ENCODE measurements at regions not wholly inside any gene's neighbourhood (a gene's known extent, or its start where the extent isn't known, plus 50 kb on each side); places are given as distances from the start of the nearest gene placed in this dataset.
"Not testable (repeated sequence)": the region's sequence is repeated elsewhere in the genome, so short reads cannot be mapped to it uniquely, and the experiment has no call there.

GRCh38 chr7:155232911-155233310 is 64.8 kb upstream of the INSIG1 start:
- TF ChIP-seq, protein P1, sequence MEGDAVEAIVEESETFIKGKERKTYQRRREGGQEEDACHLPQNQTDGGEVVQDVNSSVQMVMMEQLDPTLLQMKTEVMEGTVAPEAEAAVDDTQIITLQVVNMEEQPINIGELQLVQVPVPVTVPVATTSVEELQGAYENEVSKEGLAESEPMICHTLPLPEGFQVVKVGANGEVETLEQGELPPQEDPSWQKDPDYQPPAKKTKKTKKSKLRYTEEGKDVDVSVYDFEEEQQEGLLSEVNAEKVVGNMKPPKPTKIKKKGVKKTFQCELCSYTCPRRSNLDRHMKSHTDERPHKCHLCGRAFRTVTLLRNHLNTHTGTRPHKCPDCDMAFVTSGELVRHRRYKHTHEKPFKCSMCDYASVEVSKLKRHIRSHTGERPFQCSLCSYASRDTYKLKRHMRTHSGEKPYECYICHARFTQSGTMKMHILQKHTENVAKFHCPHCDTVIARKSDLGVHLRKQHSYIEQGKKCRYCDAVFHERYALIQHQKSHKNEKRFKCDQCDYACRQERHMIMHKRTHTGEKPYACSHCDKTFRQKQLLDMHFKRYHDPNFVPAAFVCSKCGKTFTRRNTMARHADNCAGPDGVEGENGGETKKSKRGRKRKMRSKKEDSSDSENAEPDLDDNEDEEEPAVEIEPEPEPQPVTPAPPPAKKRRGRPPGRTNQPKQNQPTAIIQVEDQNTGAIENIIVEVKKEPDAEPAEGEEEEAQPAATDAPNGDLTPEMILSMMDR (IDR thresholded peaks at IDR 0.05; ENCODE audit: extremely low read depth, missing control alignments), result no peak
- DNase-seq (ENCODE audit: low spot score), result no peak

GRCh38 chr7:155233311-155234157 is 64.1 kb upstream of the INSIG1 start:
- DNase-seq (ENCODE audit: low spot score), result no peak

DNA sequence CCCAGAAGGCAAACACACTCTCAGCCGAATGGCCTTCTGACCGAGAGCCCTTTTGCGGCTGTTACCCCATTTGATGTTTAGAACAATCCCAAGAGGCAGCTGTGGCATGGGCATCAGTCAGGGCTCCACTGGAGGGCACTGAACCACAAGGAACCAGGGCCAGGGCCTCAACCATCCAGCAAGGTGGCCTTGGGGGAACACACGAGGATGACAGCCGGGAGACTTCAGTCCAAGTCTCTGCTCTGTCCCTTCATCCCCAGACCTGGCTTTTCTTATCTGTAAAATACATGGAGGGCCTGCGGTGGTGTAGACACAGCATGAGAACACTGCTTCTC is 63.6 kb upstream of the INSIG1 start:
- TF ChIP-seq, protein P1 (IDR thresholded peaks at IDR 0.05; ENCODE audit: extremely low read depth, missing control alignments), result no peak
- no peak for DNase-seq (ENCODE audit: low spot score)

More at GRCh38 chr7:155233311-155234157, 64.1 kb upstream of the INSIG1 start:
- TF ChIP-seq, protein P1 (IDR thresholded peaks at IDR 0.05; ENCODE audit: extremely low read depth, missing control alignments), result no peak

DNA sequence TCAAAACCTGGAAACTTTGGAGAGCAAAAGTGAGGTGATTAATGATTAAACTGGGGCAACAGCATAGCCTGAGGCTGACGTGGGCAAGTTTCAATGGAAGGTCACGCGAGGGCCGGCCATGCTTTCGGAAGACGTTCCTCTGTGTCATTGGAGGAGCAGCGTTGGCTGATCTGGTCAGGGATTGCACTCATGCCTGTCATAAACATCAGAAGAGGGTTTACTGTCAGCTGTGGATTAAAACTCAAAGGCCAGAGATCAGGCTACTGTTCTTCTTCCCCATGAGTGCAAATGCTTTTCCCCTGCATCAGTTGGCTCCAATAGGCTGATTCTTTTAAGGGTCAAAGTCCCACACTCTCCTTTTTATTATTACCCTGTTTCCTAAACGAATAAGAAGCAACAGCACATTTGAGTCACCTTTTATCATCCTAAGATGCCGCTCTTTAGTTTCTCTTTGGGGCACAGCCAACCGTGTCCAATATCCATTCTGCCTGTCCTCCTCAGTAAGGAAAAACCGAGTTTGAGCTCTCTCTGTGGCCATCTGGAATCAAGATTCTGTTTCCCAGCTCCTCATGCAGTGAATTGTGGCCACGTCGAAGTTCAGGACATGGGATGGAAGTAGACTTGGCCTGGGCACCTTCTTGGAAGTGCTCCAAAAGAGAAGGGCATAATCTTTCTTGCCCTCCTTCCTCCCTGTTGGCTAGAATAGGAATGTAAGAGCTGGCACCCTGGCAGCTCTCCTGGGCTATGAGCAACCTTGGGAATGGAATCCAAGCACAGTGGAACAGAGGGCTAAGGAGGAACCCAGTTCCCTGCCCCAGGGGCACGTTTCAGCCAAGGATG is 62.5 kb upstream of the INSIG1 start:
- TF ChIP-seq, protein P1 (IDR thresholded peaks at IDR 0.05; ENCODE audit: extremely low read depth, missing control alignments), result no peak
- no peak for DNase-seq (ENCODE audit: low spot score)

DNA sequence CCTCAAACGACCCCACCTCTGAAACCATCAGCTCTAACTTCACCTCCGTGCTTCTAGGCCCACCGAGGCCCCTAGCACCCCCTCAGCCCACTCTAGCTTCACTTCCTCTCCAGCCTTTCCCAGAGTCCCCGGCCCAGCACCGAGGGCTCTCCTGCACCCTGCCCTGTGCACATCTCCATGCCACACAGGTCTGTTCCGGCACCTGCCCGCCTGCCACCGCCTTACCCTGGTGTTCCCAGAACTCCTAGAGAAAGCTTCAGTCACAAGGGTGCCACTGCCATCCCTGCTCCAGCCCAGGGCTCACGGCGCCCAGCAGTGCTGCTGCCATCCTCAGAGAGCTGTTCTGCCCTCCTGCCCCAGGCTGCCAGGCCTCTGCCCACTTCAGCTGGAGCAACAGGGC is 61.3 kb upstream of the INSIG1 start:
- TF ChIP-seq, protein P1 (IDR thresholded peaks at IDR 0.05; ENCODE audit: extremely low read depth, missing control alignments), result no peak
- DNase-seq (ENCODE audit: low spot score), result no peak

GRCh38 chr7:155237297-155237696 is 60.4 kb upstream of the INSIG1 start:
- no peak for DNase-seq (ENCODE audit: low spot score)
- TF ChIP-seq, protein P1 (IDR thresholded peaks at IDR 0.05; ENCODE audit: extremely low read depth, missing control alignments), result no peak

DNA sequence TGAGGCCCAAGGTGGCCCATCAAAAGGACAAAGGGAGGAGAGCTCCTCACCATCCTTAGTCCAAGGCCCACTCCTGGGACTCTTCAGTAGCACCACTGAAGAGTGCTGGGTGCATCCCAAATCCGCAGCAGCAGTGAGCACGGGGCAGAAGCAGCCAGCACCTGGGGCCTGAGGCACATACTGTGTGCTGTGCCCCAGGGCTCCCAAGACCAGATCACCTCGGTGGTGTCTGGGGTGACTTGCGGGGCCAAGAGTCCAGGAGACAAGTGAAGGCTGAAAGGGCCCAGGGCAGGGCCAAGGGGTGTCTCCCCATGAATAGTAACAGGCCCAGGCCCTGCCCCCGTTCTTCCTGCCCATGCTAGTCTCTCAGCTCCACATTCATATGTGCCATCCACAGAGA is 59.9 kb upstream of the INSIG1 start:
- DNase-seq (ENCODE audit: low spot score), result no peak
- TF ChIP-seq, protein P1 (IDR thresholded peaks at IDR 0.05; ENCODE audit: extremely low read depth, missing control alignments), result no peak

DNA sequence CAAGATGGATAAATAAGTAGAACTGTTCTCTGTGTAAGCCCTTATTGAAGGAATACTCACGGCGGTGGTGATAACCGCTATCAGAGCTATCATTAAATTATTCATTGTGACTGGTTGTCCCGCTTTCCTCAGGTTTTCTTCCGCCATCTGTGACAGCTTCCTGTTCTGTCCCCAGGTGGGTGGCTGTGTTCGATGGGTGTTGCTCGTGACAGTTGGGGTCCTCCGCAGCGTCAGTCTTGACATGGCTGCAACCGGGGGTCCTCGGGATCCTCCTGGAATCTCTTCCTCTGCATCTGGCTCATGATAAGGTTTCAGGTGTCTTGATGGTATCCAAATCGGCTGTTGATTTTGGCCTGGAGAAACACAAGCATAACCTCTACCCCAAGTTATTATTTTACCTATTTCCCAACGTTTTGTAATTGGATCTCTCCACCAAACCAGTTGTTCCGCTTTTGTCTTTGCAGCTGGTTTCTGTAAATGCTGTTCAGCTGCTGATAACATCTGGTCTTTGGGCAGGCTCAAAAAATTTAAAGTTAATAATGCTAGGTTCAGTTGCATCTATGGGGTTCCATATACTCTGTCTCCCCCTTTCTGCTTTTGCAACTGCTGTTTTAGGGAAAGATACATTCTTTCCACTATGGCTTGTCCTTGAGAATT is 58.1 kb upstream of the INSIG1 start:
- DNase-seq (ENCODE audit: low spot score), result not testable (repeated sequence)

Data from GM20000 (cell line).